HG03159 (cell line): ENCODE measurements at regions not wholly inside any gene's neighbourhood (a gene's known extent, or its start where the extent isn't known, plus 50 kb on each side); places are given as distances from the start of the nearest gene placed in this dataset.
"Not testable (repeated sequence)": the region's sequence is repeated elsewhere in the genome, so short reads cannot be mapped to it uniquely, and the experiment has no call there.

Experiments
- ATAC-seq: cut with Tn5 transposase; IDR thresholded peaks from one replicate; pipeline ENCODE4 v1.9.1; 2021; ENCODE audit warnings: mild to moderate bottlenecking, moderate library complexity; ENCODE audit not compliant: unreplicated experiment

DNA sequence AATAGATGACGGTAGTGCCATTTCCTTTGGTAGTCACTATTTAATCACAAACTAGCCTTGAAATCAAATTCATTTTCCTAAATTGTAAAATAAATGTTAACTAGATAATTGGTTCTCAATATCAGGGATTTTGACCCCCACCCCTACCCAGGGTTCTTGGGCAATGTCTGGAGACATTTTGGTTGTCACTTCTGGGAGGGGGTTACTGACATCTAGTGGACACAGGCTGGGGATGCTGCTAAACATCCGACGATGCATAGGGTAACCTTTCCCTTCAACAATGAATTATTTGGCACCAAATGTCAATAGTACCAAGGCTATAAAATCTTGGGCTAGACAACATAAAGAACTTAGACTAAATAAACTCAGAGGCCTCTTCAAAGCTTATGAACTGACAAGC is 285.8 kb upstream of the TRPC5 start:
- ATAC-seq, result no peak

DNA sequence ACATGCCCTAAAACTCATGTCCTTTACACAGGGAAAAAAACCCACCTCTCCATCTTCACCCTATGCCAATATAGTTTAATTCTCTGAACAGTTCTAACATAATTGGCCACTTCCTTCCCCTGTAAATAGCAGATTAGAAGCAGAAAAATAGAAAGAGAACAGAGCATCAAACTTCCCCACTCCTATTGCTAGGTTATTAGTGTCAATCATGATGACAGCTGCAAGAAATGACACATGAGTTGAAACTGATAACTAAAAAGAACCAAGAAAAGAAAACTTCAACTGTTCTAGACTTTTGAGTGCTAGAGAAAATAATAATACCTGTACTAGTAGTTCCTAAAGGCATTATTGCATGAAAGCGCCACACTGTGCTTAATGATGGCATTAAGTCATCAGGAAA is 284.5 kb upstream of the TRPC5 start:
- ATAC-seq, result no peak

DNA sequence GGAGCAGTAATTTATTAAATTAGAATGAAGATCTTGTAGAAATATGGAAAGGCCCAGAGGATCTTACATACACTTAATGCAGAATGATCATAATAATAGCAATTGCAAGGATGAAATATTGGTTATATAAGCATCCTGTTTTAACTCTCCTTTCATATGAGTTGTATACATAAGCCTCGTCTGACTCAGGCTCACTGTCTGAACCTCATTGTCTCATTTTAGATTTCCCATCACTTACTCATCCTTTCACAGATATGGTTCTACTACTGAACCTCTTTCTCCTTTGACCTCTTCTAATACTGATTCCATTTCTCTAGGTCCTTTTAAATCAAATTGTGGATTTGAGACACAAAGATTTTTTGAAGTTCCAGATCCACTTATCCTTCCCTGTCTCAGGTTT is 277.3 kb upstream of the TRPC5 start:
- ATAC-seq, result no peak

DNA sequence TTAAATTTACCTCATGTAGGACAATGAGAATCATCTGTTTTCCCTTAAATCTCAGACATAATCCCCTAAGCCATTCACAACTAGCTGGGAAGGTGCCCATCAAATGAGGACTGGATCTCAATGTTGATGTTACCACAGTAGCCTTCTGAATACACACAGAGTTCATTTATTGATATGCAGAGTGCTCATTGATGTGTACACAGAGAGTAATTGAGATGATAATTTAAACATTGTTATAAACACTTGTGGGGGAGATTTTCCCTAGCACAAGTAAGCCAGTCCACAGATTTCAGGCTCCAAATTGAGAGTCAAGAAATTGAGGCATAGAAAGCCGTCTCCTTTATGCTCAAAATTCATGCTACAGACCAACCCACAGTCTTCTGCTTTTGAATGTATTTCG is 273.4 kb upstream of the TRPC5 start:
- ATAC-seq, result no peak

DNA sequence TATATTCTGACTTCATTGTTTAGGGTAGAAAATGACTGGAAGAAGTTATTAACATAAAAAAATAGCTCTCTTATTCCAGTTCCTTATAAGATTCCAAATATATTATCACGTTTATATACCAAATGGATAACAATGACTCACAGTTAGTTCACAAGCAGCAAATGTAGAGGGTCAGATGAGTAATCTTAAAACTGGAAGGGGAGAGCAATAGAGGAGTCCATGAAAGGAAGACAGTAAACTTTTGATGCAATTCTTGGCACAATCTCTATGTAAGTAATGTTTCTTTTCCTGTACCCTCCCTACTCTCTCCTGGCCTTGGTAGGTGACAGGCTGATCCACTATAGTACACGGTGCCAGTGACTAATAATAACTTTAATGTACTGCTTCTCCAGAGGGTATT is 259.0 kb upstream of the TRPC5 start:
- ATAC-seq, result no peak

DNA sequence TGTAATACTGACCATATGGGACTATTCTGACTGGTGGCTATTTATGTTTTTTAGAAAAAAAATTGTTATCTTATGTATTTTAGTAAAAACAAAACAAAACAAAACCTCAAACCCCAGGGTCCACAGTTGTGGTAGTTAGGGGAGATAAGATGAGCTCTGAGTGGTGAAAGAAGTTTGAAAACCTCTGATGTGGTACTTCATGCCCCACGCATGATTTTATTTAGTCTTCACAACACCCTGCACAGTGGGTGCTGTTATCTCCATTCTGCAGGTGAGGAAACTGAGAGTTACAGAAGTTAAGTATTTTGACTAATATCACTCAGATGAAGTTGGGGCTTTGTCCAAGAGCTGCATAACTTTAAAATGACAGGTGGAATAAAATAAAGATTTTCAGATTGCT is 230.6 kb upstream of the TRPC5 start:
- ATAC-seq, result no peak

DNA sequence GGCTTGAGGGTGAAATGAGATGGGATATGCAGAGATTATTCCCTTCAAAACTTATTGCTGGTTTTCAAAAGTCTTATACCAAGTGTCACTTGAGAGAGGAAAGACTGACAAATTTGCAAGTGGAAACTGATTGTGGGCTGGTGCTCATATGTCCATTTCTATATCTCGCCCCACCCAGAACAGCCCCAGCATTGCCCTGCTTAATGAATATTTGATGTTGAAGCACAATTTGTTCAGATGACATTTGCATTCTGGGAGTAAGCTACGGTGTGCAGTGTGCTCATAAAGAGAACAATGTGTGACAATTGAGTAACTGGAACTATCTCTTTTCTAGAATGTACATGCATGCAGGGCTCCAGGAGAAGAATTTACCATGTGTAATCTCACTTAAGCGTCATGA is 223.5 kb upstream of the TRPC5 start:
- no peak for ATAC-seq

DNA sequence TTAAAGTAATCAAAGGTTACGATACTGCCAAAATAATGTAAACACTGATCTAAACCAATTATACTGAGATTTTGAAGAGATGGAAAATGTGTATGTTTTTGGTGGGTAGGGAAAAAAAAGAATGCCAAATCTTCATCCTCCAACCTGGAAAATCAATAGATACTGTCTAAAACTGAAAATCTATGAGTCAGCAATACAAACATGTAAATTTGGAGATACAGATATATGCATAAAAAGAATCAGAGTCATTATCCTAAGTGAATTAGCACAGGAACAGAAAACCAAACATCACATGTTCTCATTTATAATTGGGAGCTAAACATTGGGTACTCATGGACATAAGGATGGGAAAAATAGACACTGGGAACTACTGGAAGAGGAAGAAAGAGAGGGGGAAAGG is 197.4 kb upstream of the TRPC5 start:
- no peak for ATAC-seq

DNA sequence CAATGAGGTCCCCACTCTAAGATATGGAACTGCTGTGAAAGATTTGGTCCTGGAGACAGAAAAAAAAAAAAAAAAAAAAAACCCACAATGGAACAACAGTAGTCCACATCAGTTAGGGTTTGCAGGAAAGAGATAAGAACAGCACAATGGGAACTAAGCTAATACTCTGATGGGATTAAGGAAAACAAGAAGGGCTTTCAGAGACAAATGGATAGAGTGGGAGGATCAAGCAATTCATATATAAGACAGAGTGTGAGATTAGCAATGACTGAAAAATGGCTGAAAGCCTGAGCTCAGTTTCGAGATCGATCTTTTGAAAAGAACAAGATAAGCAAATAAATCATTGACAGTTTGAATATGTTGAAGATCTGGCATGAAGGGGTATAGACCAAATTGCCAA is 188.4 kb upstream of the TRPC5 start:
- ATAC-seq, result no peak

DNA sequence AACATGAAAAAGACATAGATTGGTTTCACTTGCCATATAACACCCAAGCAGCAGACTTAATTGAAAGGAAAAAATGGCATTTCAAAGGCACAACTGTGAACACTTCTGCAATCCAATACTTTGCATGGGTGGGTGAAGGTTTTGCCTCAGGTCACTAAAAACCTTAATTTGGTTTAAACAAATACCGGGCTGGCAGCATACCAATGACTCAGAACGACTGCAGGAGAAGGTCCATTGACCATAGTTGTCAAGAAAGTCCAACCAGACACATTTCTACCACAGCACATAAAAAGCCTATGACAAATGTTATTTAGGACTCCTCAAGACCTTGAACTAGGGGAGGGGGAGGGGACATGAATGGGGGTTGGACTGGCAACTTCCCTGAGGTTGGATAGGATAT is 183.6 kb upstream of the TRPC5 start:
- ATAC-seq, result no peak

DNA sequence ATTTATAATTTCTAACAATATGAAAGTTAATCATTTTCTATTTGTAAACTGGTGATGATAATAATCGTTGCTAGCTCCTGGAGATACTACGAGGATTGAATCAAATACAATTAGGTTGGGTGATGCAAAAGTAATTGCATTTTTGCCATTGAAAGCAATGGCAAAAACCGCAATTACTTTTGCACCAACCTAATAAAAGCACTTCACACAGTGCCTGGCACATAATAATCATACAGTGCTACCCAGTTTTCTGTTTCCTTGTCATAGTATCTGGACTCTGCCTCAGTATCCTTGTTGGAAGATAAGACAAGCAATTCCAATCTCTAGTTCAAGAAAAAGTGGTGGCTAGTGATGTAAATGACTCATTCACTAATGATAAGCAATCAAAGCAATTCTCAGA is 176.8 kb upstream of the TRPC5 start:
- no peak for ATAC-seq

DNA sequence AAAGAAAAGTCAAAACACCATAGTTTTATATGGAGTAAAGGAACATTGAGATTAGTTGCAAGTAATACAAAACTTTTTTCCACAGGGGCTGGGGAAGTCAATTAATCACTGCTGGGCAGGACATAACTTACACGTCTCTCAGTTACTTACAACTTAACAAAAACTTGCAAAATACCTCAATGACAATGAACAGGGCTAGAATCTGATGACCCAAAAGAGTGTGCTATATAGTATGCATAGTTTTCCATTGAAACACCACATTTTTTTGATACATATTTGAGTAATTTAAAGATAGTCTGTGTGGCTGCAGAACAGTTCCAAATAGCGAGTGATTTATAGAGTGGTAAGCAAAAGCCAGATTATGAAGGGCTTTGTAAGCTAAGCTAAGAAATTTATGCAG is 172.3 kb upstream of the TRPC5 start:
- no peak for ATAC-seq

DNA sequence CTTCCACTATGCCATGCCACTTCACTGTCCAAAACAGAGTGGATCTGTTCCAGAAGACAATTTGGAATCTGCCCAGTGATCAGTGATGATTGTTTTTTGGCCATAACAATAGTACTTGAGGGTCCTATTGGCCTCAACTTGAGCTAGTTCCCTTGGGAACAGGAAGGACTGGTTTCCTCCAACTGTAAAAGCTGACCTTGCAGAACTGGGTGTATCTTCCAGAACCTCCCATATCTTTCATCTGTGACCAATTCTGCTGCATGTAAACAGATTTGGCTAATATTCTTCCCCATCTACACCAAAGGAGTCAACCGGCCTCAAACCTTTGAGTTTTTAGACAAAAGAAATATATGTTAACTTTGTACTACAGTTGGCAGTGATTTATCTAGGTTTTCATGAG is 165.1 kb upstream of the TRPC5 start:
- no peak for ATAC-seq

DNA sequence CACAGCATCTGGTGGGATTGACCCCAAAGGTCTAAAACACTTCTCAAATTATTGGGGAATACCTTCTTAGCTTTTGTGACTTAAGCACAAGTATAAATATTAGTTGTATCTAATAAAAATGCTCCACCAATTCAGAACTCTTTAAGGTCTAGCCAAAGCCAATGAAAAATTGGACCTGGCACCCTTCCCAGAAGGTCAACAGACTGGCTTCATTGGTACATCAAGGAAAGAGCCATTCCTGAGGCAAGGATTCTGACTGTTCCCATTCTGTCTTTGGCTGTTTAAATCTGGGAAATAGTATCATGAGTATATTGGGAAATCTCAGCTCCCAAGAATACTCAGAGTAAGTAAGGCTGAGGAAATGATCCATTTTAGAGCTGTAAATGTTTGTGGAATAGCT is 153.0 kb upstream of the TRPC5 start:
- no peak for ATAC-seq

DNA sequence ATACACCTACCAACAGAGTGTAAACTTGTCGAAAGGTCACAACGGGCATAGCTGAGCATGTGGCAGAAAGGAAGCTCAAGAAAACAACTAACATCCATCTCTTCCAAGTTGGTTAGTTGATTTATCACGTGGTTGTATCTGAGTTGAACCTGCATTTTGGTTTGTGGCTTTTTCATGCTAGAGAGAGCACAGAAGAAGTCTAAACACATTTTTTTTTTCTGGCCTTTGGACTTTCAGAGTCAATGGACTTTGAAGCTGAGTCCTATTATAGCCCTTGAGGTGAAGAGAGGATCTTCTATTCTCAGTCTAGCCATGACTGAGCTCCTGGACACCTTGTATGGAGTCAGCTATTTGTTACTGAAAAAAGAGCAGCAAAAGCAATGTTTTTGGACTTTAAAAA is 150.6 kb upstream of the TRPC5 start:
- ATAC-seq, result no peak

DNA sequence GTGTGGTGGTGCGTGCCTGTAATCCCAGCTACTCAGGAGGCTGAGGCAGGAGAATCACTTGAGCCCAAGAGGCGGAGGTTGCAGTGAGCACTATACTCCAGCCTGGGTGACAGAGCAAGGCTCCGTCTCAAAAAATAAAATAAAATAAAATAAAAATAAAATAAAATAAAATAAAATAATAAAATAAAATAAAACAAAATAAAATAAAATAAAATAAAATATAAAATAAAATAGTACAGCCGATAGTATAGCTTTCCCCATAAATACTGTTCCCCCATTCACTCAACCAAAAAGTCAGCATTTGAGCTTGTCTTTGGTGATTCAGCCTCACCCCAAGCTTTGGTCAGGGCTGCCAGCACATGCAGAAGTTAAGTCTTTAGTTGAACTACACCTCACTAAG is 144.2 kb upstream of the TRPC5 start:
- not testable (repeated sequence) for ATAC-seq

DNA sequence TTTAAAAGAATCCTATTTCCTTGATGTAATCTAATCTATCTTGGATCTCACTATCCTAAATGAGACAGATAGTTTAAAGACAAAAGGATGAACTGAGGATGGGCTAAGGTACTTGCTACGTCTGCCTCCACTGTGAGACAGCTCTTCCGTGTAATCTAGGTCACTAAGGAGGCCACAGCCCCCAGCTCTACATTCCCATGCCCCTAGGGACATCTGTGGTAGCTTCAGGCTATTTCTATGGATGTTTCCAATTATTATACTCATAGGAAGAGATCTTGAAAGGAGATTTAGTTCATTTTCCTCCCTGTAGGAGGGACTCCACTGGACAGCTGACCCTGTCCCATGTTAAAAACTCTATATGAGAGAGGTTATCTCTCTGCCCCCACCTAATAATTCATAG is 140.8 kb upstream of the TRPC5 start:
- no peak for ATAC-seq

DNA sequence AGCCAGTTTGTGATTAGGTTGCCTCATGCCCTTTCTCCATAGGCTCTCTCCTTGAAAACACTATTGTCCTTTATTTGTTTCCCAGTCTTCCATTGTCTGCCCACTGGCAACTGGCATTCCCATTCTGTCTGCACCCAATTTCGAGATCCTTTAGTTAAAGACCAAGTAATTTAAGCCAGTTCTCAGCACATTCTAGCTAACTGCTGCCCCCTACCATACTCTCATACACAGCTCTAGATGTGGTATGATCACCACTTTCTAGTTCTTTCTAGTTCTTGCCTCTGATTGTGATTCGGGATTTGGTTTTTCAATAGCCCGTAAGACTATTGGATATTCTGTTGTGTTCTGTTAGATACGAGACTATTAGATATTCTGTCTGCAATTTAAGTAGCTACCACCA is 135.8 kb upstream of the TRPC5 start:
- ATAC-seq, result no peak

DNA sequence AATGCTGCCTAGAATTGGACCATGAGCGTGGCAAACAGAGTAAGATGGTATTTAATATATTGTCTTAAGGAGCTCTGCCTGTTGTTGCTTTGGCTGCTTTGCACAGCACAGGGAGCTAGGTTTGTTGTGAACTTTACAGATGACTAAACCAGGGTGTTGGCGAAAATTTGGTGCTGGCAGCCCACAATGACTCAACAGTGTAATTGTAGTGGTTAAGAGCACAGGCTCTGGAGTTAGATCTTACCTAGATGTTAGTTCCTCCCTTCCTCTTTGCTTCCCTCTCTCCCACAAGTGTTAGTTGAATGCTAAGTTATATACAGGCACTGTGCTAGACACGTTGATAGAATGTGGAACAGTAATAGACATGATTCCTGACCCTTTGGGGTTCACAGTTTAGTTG is 128.9 kb upstream of the TRPC5 start:
- ATAC-seq, result no peak

DNA sequence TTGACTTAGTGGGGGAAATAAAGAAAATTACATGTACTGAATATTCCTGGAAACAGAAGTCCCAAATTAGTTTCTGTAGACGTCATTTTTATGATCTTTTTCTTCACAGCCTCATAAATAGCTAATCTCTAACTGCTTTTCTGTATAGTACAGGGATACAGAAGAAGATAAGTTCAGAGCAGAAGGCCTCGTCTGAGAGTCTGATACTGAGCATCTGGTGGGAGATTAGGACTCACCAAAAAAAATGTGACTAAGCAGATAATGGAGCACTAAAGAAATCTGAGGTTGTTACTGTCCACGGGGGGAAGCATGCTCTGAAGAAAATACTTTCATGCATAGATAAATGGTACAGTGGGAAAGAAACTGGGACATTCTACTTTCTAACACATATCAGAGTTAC is 115.3 kb upstream of the TRPC5 start:
- no peak for ATAC-seq

DNA sequence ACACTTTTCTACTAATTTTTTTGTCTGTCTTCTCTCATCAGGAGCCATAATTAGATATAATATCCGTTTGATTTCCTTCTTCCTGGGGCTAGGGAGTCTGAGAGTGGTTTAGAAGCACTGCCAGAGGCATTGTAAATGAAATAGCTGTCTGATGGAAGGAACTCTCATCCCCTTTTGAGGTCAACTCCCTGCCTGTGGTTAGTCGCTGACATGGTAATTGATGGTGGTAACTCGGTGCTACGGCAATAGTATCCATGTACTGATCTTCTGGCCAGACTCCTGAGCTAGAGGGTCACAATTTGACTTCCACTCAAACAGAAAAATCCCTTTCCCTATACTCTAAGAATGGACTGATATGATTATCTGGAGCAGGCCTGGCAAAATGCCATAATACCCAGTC is 108.1 kb upstream of the TRPC5 start:
- no peak for ATAC-seq

DNA sequence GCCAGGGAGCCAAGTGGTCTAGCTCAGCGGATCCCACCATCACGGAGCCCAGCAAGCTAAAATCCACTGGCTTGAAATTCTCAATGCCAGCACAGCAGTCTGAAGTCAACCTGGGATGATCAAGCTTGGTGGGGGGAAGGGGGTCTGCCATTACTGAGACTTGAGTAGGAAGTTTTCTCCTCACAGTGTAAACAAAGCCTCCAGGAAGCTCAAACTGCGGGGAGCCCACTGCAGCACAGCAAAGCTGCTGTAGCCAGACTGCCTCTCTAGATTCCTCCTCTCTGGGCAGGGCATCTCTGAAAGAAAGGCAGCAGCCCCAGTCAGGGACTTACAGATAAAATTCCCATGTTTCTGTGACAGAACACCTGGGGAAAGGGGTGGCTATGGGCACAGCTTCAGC is 98.8 kb upstream of the TRPC5 start:
- ATAC-seq, result not testable (repeated sequence)

DNA sequence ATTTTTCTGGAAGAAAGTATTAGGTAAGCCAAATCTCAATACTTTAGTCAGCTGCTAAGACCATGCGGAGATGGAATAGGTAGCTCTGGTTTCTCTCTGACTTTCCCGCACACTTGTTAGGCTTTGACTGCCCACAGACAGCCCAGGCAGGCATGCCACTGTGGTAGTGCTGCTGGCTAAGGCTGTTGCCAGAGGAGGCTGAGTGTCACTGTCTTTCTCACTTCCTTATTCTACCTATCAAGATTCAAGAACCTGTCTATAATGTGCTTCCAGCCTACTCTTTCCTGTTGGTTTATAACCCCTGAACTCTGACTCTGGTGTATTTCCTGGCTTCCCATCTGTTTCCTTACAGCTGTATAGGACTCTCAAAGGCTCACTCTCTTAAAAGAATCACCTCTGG is 81.8 kb upstream of the TRPC5 start:
- ATAC-seq, result no peak

DNA sequence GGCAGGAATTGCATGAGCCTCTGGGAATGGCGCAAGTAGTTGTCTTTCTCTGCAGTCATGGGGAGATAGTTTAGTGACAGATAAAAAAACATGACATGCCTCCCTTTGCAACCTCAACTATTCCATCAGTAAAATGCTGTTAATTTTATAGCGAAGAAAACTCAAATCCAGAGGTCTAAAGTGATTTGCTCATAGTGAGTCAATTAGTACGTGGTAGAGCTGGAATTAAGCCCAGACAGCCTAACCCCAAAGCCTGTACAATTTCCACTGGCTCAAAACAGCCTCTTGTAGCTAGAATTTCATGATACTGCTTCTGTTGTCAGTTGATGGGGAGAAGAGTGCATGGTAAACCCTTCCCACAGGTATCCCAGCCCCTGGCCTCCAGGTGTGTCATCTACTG is 81.3 kb upstream of the TRPC5 start:
- no peak for ATAC-seq
